ENCODE measurements at regions not wholly inside any gene's neighbourhood (a gene's known extent, or its start where the extent isn't known, plus 50 kb on each side); places are given as distances from the start of the nearest gene placed in this dataset.

DNA sequence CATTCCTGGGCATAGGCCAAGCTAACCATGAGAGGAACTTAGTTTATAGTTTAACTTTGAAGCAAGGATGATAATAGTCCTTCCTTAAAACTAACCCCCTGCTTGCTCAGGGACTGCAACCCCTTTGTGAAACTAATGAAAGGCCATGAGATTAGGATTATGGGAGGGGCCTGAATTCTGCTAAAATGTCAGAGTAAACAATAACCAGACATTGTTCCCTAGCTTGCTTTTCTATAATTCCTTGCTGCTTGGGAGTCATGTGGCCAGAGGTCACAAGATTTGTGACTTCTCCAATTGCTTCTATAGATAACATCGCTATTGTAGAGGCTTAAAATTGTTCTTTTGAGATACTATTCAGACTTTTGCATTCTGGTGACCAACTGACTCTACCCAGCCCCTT is 634.0 kb downstream of the TBC1D4 start:
- H3K4me2 ChIP-seq (ENCODE audit: insufficient read depth, low read length): no peak overlapping the region
- no peak overlapping the region for H3K9ac ChIP-seq (ENCODE audit: insufficient read depth in 1 of 2, low read depth in 2 of 2, low read length in 2 of 2)
- POLR2A ChIA-PET: no interaction called here
- no peak for DNase-seq (ENCODE audit: extremely low read depth in 1 of 4, low spot score in 3 of 4)
- H3K27ac ChIP-seq (ENCODE audit: extremely low read depth, low read depth, low read length): no peak overlapping the region
- in situ Hi-C loops (cut with MboI): no loop called here
- no peaks in the 10 kb centered on the region for H3K9me3 ChIP-seq (replicated peaks; ENCODE audit: control insufficient read depth, insufficient read depth, low read depth, low read length)
- H3K4me3 ChIP-seq: no peak overlapping the region
- no peaks in the 10 kb centered on the region for H3K27me3 ChIP-seq (ENCODE audit: control insufficient read depth in 2 of 2, insufficient read depth in 2 of 2, low read length in 2 of 2)
- no peaks in the 10 kb centered on the region for H3K36me3 ChIP-seq (ENCODE audit: control insufficient read depth, insufficient read depth, low read length)
- ATAC-seq: no peak
- H3K79me2 ChIP-seq (ENCODE audit: control insufficient read depth, insufficient read depth, low read length): no peaks in the 10 kb centered on the region
- no peak for TF ChIP-seq STAG1 (CRISPR knock-in tag; IDR thresholded peaks at IDR 0.05; ENCODE audit: borderline replicate concordance)
- no peak for TF ChIP-seq RNF2 (IDR thresholded peaks at IDR 0.05)
- no peak for TF ChIP-seq ZFX (CRISPR knock-in tag; IDR thresholded peaks at IDR 0.05)
- no peak for TF ChIP-seq ZNF41 (CRISPR knock-in tag; conservative IDR thresholded peaks at IDR 0.05)
- TF ChIP-seq, protein P1, sequence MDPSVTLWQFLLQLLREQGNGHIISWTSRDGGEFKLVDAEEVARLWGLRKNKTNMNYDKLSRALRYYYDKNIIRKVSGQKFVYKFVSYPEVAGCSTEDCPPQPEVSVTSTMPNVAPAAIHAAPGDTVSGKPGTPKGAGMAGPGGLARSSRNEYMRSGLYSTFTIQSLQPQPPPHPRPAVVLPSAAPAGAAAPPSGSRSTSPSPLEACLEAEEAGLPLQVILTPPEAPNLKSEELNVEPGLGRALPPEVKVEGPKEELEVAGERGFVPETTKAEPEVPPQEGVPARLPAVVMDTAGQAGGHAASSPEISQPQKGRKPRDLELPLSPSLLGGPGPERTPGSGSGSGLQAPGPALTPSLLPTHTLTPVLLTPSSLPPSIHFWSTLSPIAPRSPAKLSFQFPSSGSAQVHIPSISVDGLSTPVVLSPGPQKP (CRISPR knock-in tag; IDR thresholded peaks at IDR 0.05): no peak
- no peak for TF ChIP-seq TCF3 (CRISPR knock-in tag; IDR thresholded peaks at IDR 0.05)
- TF ChIP-seq, protein P2, sequence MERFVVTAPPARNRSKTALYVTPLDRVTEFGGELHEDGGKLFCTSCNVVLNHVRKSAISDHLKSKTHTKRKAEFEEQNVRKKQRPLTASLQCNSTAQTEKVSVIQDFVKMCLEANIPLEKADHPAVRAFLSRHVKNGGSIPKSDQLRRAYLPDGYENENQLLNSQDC (CRISPR knock-in tag; IDR thresholded peaks at IDR 0.05): no peak
- no peak for TF ChIP-seq PHF20 (IDR thresholded peaks at IDR 0.05; ENCODE audit: partially characterized antibody)
- TF ChIP-seq SP2 (IDR thresholded peaks at IDR 0.05; ENCODE audit: extremely low read depth, low read depth, low read length, poor library complexity, severe bottlenecking): no peak
- no peak for TF ChIP-seq ZNF143 (CRISPR knock-in tag; IDR thresholded peaks at IDR 0.05)
- TF ChIP-seq, protein P3, sequence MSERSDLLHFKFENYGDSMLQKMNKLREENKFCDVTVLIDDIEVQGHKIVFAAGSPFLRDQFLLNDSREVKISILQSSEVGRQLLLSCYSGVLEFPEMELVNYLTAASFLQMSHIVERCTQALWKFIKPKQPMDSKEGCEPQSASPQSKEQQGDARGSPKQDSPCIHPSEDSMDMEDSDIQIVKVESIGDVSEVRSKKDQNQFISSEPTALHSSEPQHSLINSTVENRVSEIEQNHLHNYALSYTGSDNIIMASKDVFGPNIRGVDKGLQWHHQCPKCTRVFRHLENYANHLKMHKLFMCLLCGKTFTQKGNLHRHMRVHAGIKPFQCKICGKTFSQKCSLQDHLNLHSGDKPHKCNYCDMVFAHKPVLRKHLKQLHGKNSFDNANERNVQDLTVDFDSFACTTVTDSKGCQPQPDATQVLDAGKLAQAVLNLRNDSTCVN (CRISPR knock-in tag; IDR thresholded peaks at IDR 0.05): no peak
- no peak for TF ChIP-seq NR3C1 (CRISPR knock-in tag; IDR thresholded peaks at IDR 0.05)
- TF ChIP-seq, protein P4, sequence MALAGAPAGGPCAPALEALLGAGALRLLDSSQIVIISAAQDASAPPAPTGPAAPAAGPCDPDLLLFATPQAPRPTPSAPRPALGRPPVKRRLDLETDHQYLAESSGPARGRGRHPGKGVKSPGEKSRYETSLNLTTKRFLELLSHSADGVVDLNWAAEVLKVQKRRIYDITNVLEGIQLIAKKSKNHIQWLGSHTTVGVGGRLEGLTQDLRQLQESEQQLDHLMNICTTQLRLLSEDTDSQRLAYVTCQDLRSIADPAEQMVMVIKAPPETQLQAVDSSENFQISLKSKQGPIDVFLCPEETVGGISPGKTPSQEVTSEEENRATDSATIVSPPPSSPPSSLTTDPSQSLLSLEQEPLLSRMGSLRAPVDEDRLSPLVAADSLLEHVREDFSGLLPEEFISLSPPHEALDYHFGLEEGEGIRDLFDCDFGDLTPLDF (CRISPR knock-in tag; IDR thresholded peaks at IDR 0.05): no peak
- TF ChIP-seq, protein P5, sequence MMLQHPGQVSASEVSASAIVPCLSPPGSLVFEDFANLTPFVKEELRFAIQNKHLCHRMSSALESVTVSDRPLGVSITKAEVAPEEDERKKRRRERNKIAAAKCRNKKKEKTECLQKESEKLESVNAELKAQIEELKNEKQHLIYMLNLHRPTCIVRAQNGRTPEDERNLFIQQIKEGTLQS (IDR thresholded peaks at IDR 0.05): no peak
- TF ChIP-seq, protein P5 (CRISPR knock-in tag; conservative IDR thresholded peaks at IDR 0.05): no peak
- no peak for FAIRE-seq
- BruUV-seq (replicated peaks): no TSS peak
- no peak overlapping the region for H2AFZ ChIP-seq (ENCODE audit: low read depth, low read length)
- H4K20me1 ChIP-seq (replicated peaks; ENCODE audit: control insufficient read depth, insufficient read depth, low read length): no peaks in the 10 kb centered on the region
- H3K4me1 ChIP-seq (replicated peaks in 1 of 2; ENCODE audit: control insufficient read depth in 2 of 2, insufficient read depth in 2 of 2, low read length in 2 of 2): no peaks in the 10 kb centered on the region
- intact Hi-C loops (cut with micrococcal nuclease): no loop called here
- H3K9me1 ChIP-seq (ENCODE audit: control insufficient read depth, insufficient read depth, low read length): no peaks in the 10 kb centered on the region
- CTCF ChIA-PET (ENCODE audit: low intra/inter-chr PET ratio): no interaction called here
- WGBS (ENCODE audit: insufficient coverage, low coverage, missing lambda C conversion rate): 0% methylated on average over 1 of the region's 1 CpG

All from K562 (cell line).